ENCODE measurements at regions not wholly inside any gene's neighbourhood (a gene's known extent, or its start where the extent isn't known, plus 50 kb on each side); places are given as distances from the start of the nearest gene placed in this dataset.
"Not testable (repeated sequence)": the region's sequence is repeated elsewhere in the genome, so short reads cannot be mapped to it uniquely, and the experiment has no call there.

GRCh38 chr14:89701211-89702043 is 253.1 kb downstream of the EFCAB11 start:
- ATAC-seq (peak; percentile 94), DNase-seq (ENCODE audit: missing footprints) (peak; percentile 96)
- intact Hi-C loops (cut with DNase I) = loop anchor here (5.0 kb wide), 2 partner anchors 84 to 284 kb away; partner anchors contain the start of gene FOXN3

- intact Hi-C loops (cut with DNase I) = loop anchor here (5.0 kb wide), 2 partner anchors 84 to 284 kb away; partner anchors contain the start of gene FOXN3
- ATAC-seq = no peak
- DNase-seq (ENCODE audit: missing footprints) = no peak
Measured at GRCh38 chr14:89700801-89701200, 253.7 kb downstream of the EFCAB11 start.

- intact Hi-C loops (cut with DNase I) = no loop called here
Measured at GRCh38 chr14:89699071-89699470, 255.5 kb downstream of the EFCAB11 start.

GRCh38 chr14:89697281-89698060 is 257.1 kb downstream of the EFCAB11 start:
- no peak for ATAC-seq
- no peak for DNase-seq (ENCODE audit: missing footprints)
- intact Hi-C loops (cut with DNase I) = no loop called here

More at GRCh38 chr14:89699071-89699470, 255.5 kb downstream of the EFCAB11 start:
- DNase-seq (ENCODE audit: missing footprints) (no peak), ATAC-seq (no peak)

GRCh38 chr14:89695846-89696245 is 258.7 kb downstream of the EFCAB11 start:
- intact Hi-C loops (cut with DNase I) = no loop called here
- DNase-seq (ENCODE audit: missing footprints) (no peak), ATAC-seq (no peak)

GRCh38 chr14:89690139-89690538 is 264.4 kb downstream of the EFCAB11 start:
- intact Hi-C loops (cut with DNase I) = no loop called here
- peak; percentile 10 for ATAC-seq
- DNase-seq (ENCODE audit: missing footprints) = no peak

GRCh38 chr14:89689711-89690110 is 264.8 kb downstream of the EFCAB11 start:
- ATAC-seq; intact Hi-C loops (cut with DNase I); DNase-seq (ENCODE audit: missing footprints): not testable (repeated sequence)

- ATAC-seq = no peak
- intact Hi-C loops (cut with DNase I) = no loop called here
Measured at GRCh38 chr14:89688507-89689211, 265.9 kb downstream of the EFCAB11 start.

GRCh38 chr14:89687129-89687528 is 267.4 kb downstream of the EFCAB11 start:
- intact Hi-C loops (cut with DNase I); ATAC-seq; DNase-seq (ENCODE audit: missing footprints): not testable (repeated sequence)

More at GRCh38 chr14:89688507-89689211, 265.9 kb downstream of the EFCAB11 start:
- DNase-seq (ENCODE audit: missing footprints) = no peak

GRCh38 chr14:89684139-89684538 is 267.1 kb upstream of the FOXN3 start:
- ATAC-seq (no peak), DNase-seq (ENCODE audit: missing footprints) (no peak)
- intact Hi-C loops (cut with DNase I) = no loop called here

GRCh38 chr14:89681086-89682018 is 264.3 kb upstream of the FOXN3 start:
- ATAC-seq = peak; percentile 57
- DNase-seq (ENCODE audit: missing footprints) = no peak
- intact Hi-C loops (cut with DNase I) = no loop called here

GRCh38 chr14:89680156-89680555 is 263.1 kb upstream of the FOXN3 start:
- intact Hi-C loops (cut with DNase I) = no loop called here
- ATAC-seq (no peak), DNase-seq (ENCODE audit: missing footprints) (no peak)

- intact Hi-C loops (cut with DNase I) = no loop called here
- DNase-seq (ENCODE audit: missing footprints) (no peak), ATAC-seq (peak; percentile 59)
Measured at GRCh38 chr14:89678768-89679167, 261.7 kb upstream of the FOXN3 start.

- intact Hi-C loops (cut with DNase I) = no loop called here
- DNase-seq (ENCODE audit: missing footprints) (no peak), ATAC-seq (no peak)
Measured at GRCh38 chr14:89675590-89675989, 258.6 kb upstream of the FOXN3 start.

- DNase-seq (ENCODE audit: missing footprints) (no peak), ATAC-seq (no peak)
- intact Hi-C loops (cut with DNase I) = no loop called here
Measured at GRCh38 chr14:89674936-89675335, 257.9 kb upstream of the FOXN3 start.

- DNase-seq (ENCODE audit: missing footprints) = no peak
- intact Hi-C loops (cut with DNase I) = no loop called here
- no peak for ATAC-seq
Measured at GRCh38 chr14:89674240-89674639, 257.2 kb upstream of the FOXN3 start.

GRCh38 chr14:89673512-89674225 is 256.6 kb upstream of the FOXN3 start:
- no peak for DNase-seq (ENCODE audit: missing footprints)
- no peak for ATAC-seq
- intact Hi-C loops (cut with DNase I) = no loop called here

Data from Right ventricle myocardium inferior (tissue), 1 donor.